ENCODE measurements at regions not wholly inside any gene's neighbourhood (a gene's known extent, or its start where the extent isn't known, plus 50 kb on each side); places are given as distances from the start of the nearest gene placed in this dataset.

- TF ChIP-seq EZH2phosphoT487 (IDR thresholded peaks at IDR 0.05) (no peak), CTCF (IDR thresholded peaks at IDR 0.05) (no peak), EZH2 (IDR thresholded peaks at IDR 0.05) (no peak)
Observed at GRCh38 chr10:31586723-31587638, 268.0 kb downstream of the ZEB1 start.
